Superior temporal gyrus (tissue), 1 donor: ENCODE measurements at regions not wholly inside any gene's neighbourhood (a gene's known extent, or its start where the extent isn't known, plus 50 kb on each side); places are given as distances from the start of the nearest gene placed in this dataset.
"Not testable (repeated sequence)": the region's sequence is repeated elsewhere in the genome, so short reads cannot be mapped to it uniquely, and the experiment has no call there.

Experiments
- DNase-seq: peaks from one replicate; pipeline ENCODE4 v3.0.0-alpha.2; 2016; ENCODE audit errors: extremely low spot score

DNA sequence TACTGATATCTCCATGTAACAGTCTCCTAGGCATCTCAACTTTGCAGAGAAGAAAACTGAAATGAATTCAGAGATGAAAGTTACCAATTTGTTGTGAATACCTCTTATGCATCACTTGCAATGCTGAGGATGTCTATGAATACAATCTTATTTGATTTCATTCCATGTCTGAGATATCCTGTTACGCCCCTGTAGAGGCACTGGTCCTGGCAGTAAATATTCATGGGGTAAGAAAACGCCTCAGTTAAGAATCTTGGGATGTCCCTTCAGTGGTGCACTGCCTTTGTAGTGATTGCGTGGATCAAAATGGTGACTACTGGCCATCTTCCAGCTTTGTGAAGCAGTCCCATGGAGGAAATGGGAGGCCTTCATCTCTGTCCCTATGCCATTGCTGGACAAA is 229.1 kb upstream of the C9orf72 start:
- no peak for DNase-seq

- no peak for DNase-seq
These were observed 235.6 kb upstream of the C9orf72 start for GRCh38 chr9:27808864-27809263.

DNA sequence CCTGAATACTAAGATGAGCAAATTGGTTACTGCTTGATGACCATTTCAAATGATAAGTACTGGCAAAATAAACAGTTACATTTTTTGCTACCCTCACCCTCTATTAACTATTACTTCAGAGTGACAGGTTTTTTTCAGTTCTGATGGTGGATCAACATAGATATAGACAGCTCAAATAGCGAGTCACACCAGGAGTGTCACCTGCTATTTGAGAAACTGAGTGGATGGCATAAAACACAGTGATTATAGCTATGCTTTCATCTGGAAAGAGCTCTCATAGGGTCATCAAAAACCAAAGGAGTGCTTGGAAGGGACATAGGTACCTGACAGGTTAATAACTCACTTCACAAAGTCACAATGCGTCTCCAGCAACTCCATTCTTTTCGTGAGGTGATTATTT is 244.5 kb upstream of the C9orf72 start:
- DNase-seq: no peak

DNA sequence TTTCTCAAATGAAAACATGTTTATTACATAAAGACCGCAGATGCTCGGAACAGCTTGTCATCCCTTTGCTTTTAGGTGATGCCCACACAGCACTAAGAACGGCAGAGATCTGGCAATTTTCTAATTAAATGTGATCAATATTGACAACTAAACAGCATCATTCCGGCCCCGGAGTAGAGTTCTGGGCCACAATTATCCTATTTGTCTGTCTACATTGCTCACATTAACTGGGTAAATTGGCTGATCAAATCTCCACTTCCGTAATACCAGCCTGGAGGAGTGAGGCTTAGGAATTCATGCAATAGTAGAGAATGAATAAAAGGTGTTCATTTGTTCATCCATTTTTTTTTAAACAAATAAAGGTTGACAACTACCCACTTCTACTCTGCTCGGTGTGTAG is 245.1 kb upstream of the C9orf72 start:
- DNase-seq: no peak

DNA sequence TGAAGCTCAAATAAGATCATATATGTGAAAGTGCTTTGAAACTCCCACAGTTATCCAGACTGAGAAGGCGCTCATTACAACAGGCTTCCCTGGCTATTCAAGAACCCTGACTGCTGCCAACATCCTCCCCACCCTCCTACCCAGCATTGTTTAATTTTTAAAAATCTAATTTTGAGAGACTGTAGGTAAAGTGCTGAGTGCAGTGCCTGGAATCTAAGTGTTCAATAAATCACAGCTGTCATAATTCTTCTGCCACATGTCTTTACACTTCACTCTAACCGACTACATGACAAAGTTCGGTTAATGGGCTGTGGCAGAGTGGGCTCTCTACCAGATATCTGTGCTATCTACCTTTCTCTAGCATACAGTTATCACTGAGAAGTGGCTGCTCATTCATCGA is 255.6 kb upstream of the C9orf72 start:
- no peak for DNase-seq

DNA sequence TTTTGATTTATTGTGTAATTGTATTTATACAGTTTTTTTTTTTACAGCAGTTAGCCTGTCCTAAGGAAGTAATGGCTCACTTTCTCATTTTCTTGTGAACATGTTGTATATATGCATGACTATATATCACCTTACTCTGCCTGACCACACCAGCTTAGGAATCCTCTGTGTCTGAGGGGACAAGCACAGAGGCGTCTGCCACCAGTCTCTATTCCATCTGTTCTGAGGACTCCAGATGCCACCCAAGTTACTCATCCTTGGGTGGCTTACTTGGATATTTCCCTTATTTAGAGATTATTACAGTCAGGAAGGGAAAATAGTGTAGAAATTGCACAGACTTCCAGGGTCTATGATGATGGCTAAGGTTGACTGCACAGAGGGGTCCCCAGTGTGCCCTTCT is 256.3 kb upstream of the C9orf72 start:
- no peak for DNase-seq

- DNase-seq: not testable (repeated sequence)
These were observed 258.8 kb upstream of the C9orf72 start for GRCh38 chr9:27832108-27832507.

DNA sequence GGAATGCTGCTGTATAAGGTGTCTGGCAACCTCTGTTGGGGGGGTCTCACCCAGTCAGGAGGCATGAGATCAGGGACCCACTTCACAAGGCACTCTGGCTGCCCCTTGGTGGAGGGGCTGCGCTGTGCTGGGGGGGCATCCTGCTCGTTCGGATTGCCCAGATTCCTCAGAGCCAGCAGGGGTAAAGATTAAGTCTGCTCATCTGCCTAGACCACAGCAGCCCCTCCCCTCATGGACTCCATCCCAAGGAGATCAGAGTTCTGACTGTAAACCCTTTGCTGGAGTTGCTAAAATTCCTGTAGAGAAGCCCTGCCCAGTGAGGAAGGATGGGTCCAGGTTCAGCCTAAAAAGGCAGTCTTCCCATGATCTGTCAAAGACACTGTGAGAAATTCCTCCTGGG is 262.0 kb upstream of the C9orf72 start:
- DNase-seq: no peak

- DNase-seq: no peak
These were observed 262.5 kb upstream of the C9orf72 start for GRCh38 chr9:27835746-27836145.

DNA sequence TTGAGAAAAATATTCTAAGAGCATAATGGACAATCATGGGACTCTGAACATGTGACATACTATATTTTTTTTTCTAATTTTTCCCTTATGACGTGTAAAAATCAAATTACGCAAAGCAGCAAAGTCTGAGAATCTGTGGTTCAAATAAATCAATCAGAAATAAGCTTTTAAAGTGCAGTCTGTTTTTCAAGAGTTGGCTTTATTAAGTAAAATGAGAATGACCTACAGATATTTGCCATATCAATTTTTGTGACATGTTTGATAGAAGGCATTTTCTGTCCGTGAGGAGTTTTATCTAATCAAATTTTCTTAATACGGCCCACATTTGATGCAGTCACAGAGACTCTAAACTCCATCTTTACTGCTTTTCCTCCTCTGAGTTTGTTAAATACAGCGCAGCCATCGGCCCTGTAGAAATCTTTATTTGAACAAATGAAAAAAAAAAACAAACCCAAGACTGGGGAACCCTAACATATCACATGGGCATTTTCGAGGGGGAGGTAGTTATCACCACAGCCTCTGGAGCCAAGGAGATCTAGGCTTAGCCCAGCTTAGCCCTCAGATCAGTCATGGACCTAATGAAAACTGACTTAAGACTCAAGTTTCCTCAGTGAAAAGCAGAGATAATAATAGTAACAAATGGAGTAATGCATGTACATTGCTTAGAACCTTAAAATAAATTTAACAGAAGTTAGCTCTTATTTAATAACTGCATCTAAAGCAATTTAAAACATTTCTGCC is 263.6 kb upstream of the C9orf72 start:
- no peak for DNase-seq

DNA sequence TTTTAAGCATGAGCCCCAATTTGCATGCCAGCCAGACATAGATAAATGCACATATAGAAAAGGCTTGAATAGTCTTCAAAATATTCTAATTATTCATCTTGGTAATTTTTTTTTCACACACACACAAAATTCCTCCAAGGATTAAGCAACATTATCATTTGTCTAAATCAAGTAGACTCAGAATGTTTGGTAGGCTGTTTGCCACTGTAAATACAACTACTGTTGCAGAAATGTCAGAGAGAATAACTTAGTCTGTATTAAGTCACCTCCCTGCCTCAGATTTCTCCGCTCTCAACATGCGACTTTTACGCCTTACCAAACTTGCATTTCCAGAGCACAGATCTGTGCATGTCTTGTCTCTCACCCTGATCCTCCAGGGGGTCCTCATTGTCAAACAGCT is 265.6 kb upstream of the C9orf72 start:
- no peak for DNase-seq

DNA sequence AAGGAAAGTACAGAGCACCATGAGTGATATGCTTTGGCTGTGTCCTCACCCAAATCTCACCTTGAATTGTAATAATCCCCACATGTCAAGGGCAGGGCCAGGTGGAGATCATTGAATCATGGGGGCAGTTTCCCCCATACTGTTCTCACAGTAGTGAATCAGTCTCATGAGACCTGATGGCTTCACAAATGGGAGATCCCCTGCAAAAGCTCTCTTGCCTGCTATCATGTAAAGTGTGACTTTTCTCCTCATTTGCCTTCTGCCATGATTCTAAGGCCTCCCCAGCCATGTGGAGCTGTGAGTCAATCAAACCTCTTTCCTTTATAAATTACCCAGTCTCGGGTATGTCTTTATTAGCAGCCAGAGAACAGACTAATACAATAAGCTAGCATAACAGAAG is 266.5 kb upstream of the C9orf72 start:
- not testable (repeated sequence) for DNase-seq

- no peak for DNase-seq
These were observed 271.5 kb upstream of the C9orf72 start for GRCh38 chr9:27844797-27845196.

- no peak for DNase-seq
These were observed 274.1 kb upstream of the C9orf72 start for GRCh38 chr9:27847380-27847779.

GRCh38 chr9:27847818-27848217 is 274.5 kb upstream of the C9orf72 start:
- DNase-seq: no peak

DNA sequence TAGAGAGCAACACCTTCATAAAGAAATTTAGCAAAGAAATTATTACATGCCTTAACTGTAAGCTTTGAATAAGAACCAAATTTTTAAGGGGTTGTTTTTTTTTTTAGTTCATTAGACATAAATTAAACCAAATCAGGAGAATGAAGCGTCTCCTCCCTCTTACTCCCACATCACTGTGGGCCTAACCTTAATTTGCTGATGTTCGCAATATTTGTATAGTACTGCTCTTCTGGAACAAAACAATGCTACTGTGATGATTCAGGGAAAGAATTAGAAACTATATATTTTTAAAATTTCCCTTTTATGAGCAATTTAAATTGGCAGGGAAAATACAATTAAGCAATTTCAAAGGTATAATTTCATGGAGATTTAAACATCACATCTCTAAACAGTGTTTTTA is 275.0 kb upstream of the C9orf72 start:
- no peak for DNase-seq

DNA sequence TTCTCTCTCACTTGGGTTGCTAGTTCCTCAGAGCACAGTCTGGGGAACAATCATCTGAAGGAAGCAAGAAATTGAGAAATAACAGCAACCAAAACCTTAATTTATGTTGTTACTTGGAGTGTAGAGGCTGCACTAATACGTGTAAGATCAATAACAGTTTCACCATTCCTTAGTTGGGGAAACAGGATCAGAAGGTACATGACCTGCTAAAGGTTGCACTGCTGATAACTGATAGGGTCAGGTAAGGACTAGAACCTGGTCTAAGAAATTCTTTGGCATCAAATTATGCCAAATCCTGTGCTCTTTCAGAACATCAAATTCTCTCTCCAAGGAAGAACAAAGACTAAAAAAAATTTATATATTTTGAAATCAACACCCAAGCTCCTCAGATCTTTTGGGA is 278.6 kb upstream of the C9orf72 start:
- no peak for DNase-seq

- DNase-seq: no peak
These were observed 280.2 kb upstream of the C9orf72 start for GRCh38 chr9:27853529-27853928.

DNA sequence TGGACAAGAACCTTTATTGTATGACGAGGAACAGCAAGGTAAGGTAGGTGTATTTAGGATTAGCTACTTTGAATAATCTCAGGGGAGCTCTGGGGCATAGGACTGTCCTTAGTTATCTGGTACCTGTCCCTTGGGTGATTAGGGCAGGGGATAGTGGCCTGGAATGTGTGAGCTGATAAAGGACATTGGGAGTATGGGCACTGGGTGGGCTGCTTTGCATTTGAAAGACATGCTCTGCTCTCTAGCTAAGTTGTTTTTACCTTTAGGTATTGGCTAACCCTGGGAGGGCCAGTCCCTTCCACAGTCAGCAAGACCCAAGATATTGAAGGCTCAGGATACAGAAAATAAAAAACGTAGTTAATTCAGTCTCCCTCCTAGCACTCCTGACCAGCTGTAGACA is 282.8 kb upstream of the C9orf72 start:
- DNase-seq: no peak

- no peak for DNase-seq
These were observed 283.5 kb upstream of the C9orf72 start for GRCh38 chr9:27856748-27857147.

- no peak for DNase-seq
These were observed 288.6 kb upstream of the C9orf72 start for GRCh38 chr9:27861887-27862286.

GRCh38 chr9:27864644-27865438 is 291.6 kb upstream of the C9orf72 start:
- no peak for DNase-seq

DNA sequence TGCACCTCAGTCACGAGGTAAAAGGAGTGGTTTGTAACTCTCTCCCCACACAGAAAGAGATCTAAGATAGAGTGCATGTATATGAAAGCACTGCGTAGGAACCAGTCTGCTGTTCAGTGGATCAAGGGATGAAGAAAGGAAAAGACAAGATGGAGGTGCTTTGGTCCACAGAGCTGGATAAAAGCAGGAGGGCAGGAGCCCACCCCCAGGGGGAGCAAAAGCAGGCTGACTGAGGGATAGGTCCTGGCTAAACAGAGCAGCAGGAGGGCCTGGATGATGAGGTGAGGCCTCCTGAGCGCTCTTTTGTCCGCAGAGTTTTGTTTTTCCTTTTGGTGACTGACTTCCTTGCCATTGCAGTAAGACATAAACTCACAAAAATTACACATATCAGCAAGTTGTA is 293.5 kb upstream of the C9orf72 start:
- DNase-seq: no peak
